ENCODE measurements at regions not wholly inside any gene's neighbourhood (a gene's known extent, or its start where the extent isn't known, plus 50 kb on each side); places are given as distances from the start of the nearest gene placed in this dataset.
"Not testable (repeated sequence)": the region's sequence is repeated elsewhere in the genome, so short reads cannot be mapped to it uniquely, and the experiment has no call there.

DNA sequence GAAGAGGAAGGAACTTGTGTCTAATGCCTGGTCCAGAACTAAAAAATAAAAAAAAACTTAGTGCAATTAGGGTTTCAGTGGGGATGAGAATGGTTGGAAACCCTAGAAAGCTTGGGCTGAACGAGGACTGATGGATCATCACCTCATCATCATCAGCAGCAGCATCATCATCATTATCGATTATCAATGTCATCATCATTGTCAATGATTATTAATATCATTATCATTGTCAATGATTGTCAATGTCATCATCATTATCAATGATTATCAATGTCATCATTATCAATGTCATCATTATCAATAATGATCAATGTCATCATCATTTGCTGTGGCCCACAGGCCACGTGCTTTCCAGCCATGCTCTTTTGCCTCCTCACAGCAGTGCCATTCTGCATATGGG is 952.0 kb upstream of the ZNF722 start:
- TF ChIP-seq, protein P1, sequence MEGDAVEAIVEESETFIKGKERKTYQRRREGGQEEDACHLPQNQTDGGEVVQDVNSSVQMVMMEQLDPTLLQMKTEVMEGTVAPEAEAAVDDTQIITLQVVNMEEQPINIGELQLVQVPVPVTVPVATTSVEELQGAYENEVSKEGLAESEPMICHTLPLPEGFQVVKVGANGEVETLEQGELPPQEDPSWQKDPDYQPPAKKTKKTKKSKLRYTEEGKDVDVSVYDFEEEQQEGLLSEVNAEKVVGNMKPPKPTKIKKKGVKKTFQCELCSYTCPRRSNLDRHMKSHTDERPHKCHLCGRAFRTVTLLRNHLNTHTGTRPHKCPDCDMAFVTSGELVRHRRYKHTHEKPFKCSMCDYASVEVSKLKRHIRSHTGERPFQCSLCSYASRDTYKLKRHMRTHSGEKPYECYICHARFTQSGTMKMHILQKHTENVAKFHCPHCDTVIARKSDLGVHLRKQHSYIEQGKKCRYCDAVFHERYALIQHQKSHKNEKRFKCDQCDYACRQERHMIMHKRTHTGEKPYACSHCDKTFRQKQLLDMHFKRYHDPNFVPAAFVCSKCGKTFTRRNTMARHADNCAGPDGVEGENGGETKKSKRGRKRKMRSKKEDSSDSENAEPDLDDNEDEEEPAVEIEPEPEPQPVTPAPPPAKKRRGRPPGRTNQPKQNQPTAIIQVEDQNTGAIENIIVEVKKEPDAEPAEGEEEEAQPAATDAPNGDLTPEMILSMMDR (IDR thresholded peaks at IDR 0.05; ENCODE audit: insufficient read depth, low read length, severe bottlenecking): no peak
- DNase-seq (ENCODE audit: low read depth): no peak
- Histone ChIP-seq H3K27me3 (ENCODE audit: control insufficient read depth, insufficient read depth, low read length) (no peaks in the 10 kb centered on the region), H3K36me3 (ENCODE audit: control insufficient read depth, insufficient read depth, low read length) (no peaks in the 10 kb centered on the region), H3K4me3 (ENCODE audit: low read depth, low read length) (no peak overlapping the region)
- FAIRE-seq: no peak

DNA sequence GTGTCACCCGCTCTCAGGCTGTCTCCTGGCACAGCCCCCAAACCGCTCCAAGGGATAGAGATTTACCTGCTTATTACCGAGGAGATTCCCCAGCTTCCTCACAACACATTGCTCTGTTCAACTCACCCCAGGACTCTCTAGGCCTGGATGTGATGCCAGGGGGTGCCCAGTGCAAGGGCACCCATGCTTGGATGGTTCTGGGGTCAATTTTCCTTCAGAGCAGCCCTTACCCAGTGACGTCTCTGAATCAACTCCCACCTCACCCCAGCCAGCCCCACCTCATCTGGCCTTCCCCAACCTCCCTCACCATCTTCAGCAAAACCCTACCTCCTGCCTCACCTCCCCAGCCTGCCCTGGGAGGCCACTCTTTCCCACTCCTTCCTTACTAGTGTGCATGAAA is 951.6 kb upstream of the ZNF722 start:
- TF ChIP-seq, protein P1 (IDR thresholded peaks at IDR 0.05; ENCODE audit: insufficient read depth, low read length, severe bottlenecking): no peak
- Histone ChIP-seq H3K4me3 (ENCODE audit: low read depth, low read length) (no peak overlapping the region), H3K27me3 (ENCODE audit: control insufficient read depth, insufficient read depth, low read length) (no peaks in the 10 kb centered on the region), H3K36me3 (ENCODE audit: control insufficient read depth, insufficient read depth, low read length) (no peaks in the 10 kb centered on the region)
- no peak for FAIRE-seq
- DNase-seq (ENCODE audit: low read depth): no peak

DNA sequence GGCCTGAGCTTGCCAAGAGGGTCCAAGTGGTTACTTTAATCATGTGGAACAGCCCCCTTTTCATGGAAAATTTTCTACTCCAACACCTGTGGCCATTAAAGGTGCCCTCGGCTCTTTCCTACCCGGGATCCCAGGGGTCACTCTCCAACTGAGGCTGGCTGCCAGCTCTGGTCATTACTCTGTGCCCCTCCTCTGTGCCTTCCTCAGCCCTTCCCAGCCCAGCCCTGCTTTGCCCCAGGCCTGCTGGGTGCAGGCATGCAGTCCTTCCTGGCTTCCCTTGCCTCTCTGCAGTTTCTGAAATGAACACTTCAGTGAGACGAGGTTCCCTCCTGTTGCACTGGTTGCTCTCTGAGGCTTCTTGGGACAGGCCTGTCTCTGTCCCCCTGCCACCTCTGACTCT is 951.1 kb upstream of the ZNF722 start:
- H3K27me3 ChIP-seq (ENCODE audit: control insufficient read depth, insufficient read depth, low read length): no peaks in the 10 kb centered on the region
- no peaks in the 10 kb centered on the region for H3K36me3 ChIP-seq (ENCODE audit: control insufficient read depth, insufficient read depth, low read length)
- FAIRE-seq (no peak), DNase-seq (ENCODE audit: low read depth) (no peak)
- TF ChIP-seq, protein P1 (IDR thresholded peaks at IDR 0.05; ENCODE audit: insufficient read depth, low read length, severe bottlenecking): no peak
- H3K4me3 ChIP-seq (ENCODE audit: low read depth, low read length): no peak overlapping the region

DNA sequence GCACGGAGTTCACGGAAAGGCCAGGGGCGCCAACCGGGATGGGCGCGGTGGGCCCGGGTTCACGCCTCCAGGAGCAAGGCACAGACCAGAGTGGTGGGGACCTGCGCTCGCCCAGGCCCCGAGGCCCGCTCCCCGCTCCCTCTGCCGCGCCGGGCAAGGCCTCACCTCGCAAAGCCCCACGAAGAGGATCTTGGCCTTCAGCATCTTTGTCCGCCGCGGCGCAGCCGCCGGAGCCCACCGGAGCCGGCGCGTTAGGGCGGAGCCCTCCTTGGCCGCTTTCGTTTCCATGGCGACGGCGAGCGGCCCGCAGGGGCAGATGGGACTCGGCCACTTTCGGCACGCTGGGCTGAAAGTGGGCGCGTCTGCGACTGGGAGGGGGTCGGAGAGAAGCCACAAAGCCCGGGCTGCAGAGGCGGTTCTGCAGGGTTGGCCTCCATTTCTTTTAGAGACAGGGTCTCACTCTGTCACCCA is 944.4 kb upstream of the ZNF722 start:
- TF ChIP-seq, protein P1 (IDR thresholded peaks at IDR 0.05; ENCODE audit: insufficient read depth, low read length, severe bottlenecking): no peak
- H3K4me3 ChIP-seq (ENCODE audit: low read depth, low read length): no peak overlapping the region
- no peaks in the 10 kb centered on the region for H3K36me3 ChIP-seq (ENCODE audit: control insufficient read depth, insufficient read depth, low read length)
- FAIRE-seq: no peak
- no peak for DNase-seq (ENCODE audit: low read depth)
- H3K27me3 ChIP-seq (ENCODE audit: control insufficient read depth, insufficient read depth, low read length): no peaks in the 10 kb centered on the region

DNA sequence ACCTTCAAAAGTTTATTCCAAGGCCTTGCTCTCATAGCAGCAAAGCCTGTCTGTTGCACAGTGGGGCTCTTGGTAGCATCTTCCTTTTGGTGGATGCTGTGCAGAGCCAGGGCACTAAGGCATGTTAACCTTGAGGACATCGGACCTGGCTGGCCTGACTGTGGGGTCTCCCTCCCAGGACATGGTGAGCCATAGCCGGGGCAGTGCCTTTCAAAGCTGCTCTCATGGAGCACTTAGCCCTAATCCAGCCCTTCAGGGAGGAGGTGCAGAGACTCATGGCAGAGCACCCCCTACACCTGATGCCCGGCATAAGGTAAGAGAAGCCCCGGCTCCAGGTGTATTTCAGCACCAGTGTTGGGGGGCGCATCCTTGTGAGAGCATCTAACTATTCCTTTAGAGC is 941.4 kb upstream of the ZNF722 start:
- DNase-seq (ENCODE audit: low read depth): no peak
- FAIRE-seq: no peak
- Histone ChIP-seq H3K27me3 (ENCODE audit: control insufficient read depth, insufficient read depth, low read length) (no peaks in the 10 kb centered on the region), H3K36me3 (ENCODE audit: control insufficient read depth, insufficient read depth, low read length) (no peaks in the 10 kb centered on the region), H3K4me3 (ENCODE audit: low read depth, low read length) (no peak overlapping the region)
- TF ChIP-seq, protein P1 (IDR thresholded peaks at IDR 0.05; ENCODE audit: insufficient read depth, low read length, severe bottlenecking): no peak

DNA sequence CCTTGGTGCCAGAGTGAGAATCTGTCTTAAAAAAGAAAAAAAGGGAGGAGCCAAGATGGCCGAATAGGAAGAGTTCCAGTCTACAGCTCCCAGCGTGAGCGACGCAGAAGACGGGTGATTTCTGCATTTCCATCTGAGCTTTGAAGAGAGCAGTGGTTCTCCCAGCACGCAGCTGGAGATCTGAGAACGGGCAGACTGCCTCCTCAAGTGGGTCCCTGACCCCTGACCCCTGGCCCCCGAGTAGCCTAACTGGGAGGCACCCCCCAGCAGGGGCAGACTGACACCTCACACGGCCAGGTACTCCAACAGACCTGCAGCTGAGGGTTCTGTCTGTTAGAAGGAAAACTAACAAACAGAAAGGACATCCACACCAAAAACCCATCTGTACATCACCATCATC is 937.9 kb upstream of the ZNF722 start:
- DNase-seq (ENCODE audit: low read depth); H3K36me3 ChIP-seq (ENCODE audit: control insufficient read depth, insufficient read depth, low read length); FAIRE-seq; H3K4me3 ChIP-seq (ENCODE audit: low read depth, low read length); H3K27me3 ChIP-seq (ENCODE audit: control insufficient read depth, insufficient read depth, low read length): not testable (repeated sequence)

Measured in bronchial epithelial cell (primary cell).